GM18517 (cell line): ENCODE measurements at regions not wholly inside any gene's neighbourhood (a gene's known extent, or its start where the extent isn't known, plus 50 kb on each side); places are given as distances from the start of the nearest gene placed in this dataset.

Experiments used
- ATAC-seq: cut with Tn5 transposase; IDR thresholded peaks from one replicate; pipeline ENCODE4 v1.9.1; 2021; ENCODE audit warnings: mild to moderate bottlenecking, moderate library complexity; ENCODE audit not compliant: unreplicated experiment

- ATAC-seq: no peak
Measured at GRCh38 chr3:94961423-94962100, 898.7 kb downstream of the NSUN3 start.

DNA sequence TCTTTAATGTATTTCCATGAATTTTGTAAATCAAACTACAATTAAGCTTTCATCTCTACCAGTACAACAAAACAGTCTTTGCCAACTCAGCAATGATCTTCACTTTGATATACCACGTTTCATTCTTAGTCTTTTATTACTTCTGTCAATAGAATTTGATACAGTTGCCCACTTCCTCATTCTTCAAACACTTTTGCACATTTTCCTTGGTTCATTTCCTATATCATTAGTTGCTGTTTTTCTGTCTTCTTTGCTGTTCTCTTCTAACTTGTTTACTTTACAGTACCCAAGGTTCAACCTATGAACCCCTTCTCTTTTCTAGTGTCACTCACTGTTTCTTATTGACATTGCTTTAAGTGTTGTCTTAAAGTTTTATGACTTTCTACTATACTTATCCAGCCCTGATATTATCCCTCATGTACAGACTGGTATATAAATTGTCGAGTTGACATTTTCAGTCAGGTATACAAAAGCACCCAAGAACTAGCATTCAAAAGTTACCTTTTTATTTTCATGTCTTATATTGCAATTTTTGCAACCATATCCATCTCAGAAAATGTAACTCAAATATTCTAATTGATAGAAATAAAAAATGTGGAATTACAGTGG lies 903.1 kb downstream of the NSUN3 start:
- ATAC-seq: no peak

- ATAC-seq: no peak
Measured at GRCh38 chr3:94967196-94967595, 904.3 kb downstream of the NSUN3 start.

GRCh38 chr3:94968519-94968918 lies 905.7 kb downstream of the NSUN3 start:
- no peak for ATAC-seq

DNA sequence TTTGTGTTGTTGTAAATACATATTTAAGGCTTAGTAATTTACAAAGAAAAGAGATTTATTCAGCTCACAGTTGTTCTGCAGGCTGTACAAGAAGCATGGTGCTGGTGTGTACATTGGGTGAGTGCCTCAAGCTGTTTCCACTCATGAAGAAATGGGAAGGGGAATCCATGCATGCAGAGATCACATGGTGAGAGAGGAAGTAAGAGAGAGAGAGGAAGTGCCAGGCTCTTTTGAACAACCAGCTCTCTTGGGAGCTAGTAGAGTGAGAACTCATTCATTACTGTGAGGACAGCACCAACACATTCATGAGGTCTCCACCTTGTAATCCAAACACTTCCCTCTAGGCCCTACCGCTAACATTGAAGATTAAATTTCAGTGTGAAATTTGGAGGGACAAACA lies 909.2 kb downstream of the NSUN3 start:
- no peak for ATAC-seq

DNA sequence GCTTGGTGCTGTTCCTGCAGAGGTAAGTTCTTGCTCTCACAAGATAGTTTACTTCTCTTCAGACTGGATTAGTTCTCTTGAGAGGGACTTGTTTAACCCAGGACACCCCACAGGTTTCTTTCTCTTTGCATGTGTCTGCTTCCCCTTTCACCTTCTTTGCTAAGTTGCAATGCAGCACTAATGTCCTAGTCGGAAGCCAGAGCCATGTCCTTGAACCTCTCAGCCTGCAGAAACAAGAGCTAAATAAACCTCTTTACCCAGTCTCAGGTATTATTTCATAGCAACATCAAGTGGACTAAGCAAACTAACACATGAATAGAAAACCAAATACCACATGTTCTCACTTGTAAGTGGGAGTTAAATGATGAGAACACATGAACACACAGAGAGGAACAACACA lies 915.2 kb downstream of the NSUN3 start:
- no peak for ATAC-seq

DNA sequence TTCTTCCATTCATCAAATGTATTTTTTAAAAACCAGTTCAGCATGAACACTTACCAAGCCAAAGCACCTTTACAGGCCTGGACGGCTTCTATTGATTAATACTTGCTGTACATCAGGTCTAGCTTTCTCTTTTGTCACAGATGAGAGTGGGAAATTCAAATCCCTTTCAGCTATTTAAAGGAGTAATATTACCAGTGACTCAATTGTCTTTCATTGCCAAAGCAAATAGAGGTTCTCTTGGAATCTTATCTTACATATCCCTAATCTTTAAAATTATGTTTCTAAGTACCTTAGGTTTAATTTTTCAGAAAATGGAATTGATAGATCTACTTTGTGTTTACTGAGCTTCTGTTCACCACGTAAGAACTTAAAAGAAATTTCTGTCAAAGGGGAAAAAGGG lies 922.9 kb downstream of the NSUN3 start:
- no peak for ATAC-seq

DNA sequence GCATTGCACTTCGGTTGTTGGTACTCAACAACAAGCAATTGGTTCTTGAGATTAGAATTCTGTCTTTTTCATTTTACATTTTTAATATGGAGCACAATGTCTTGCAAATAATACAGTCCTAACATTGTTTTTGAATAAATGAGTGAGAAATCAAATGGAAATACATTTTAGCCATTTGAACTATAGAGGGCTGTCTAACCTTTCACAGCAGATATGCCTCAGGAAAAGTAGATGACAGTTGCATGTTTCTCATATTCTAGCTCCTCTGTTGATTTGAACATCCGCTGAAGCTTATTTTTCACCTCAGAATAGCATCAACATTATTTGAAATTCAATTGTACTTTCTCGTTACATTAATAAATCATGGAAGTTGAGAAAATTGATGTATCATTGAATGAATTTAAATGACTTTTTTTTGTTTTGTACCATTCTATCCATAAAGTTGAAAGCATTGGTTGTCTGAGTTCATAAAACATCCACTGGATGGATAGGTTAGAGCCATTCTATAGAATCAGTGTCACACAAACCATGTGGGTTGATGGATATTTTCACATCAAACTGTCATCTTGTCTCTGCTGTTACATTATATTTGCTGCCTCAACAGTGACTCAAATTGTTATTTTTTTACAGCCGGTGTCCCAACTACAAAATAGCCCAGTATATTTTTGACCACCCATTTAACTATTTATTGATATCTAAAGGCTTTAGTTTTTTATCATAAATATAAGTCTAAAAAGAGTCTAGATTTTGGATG lies 928.3 kb downstream of the NSUN3 start:
- no peak for ATAC-seq

- no peak for ATAC-seq
Measured at GRCh38 chr3:94996743-94997142, 933.9 kb downstream of the NSUN3 start.

DNA sequence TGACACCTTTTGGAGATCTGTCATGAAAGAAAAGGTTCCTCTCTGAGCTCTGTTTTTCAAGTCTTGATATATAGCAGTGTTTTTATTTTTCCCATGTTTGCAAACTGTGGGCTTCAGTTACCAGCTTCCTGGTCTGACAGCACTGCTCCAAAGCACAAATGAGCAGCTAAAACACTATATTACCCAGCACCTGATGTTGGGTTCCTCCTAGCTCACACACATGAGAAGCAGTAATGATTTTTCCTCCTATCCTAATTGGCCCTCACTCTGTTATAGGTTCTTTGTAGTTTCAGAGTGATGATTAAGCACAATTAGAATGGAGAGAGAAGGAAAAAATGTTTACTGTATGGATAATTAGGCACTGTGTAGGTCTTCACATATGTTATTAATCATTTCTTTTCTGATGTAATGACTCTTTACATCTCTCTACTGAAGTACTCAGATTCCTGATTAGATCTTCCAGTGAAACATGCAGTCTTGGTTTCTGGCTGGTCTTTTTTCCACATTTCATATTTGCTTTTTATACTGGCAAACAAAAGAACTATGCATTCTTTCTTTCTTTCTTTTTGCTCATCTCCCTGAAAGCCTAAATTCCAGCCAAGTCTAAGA lies 939.7 kb downstream of the NSUN3 start:
- no peak for ATAC-seq

GRCh38 chr3:95028688-95029087 lies 965.8 kb downstream of the NSUN3 start:
- no peak for ATAC-seq

DNA sequence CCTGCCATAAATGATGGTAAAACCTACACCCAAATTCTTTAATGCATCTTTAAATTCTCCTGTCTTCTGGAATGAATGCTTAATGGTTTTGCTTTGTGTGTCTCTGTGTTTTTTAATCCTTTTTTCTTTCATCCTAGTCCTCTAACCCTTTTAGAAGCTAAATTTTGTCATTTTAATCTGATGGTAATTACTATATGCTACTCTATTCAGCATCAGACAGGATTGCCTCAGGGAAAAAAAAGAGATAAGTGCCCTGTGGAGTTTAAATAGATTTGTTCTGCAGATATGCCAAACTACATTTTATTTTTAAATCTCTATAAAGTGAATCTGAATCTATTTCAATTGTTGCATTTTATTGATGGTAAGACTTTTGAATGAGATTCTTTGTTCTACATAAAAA lies 966.8 kb downstream of the NSUN3 start:
- no peak for ATAC-seq

GRCh38 chr3:95036526-95037021 lies 973.7 kb downstream of the NSUN3 start:
- ATAC-seq: no peak

DNA sequence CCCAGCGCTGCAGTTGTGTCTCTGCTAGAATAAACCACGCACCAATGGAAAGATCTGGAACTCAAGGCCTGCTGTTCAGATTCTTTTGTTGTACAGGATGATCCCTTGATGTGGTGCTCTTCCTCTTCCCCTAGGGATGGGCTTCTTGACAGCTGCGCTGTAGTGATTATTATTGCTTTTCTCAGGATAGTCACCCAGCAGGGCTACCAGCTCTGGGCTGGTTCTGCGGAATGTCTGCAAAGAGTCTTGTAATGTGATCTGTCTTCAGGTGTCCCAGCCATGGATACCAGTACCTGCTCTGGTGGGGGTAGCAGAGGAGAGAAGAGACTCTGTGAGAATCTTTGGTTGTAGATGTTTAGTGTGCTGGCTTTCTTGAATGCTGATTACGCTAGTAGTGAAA lies 974.2 kb downstream of the NSUN3 start:
- no peak for ATAC-seq

GRCh38 chr3:95037927-95038326 lies 975.1 kb downstream of the NSUN3 start:
- ATAC-seq: no peak

- ATAC-seq: no peak
Measured at GRCh38 chr3:95044101-95044500, 981.2 kb downstream of the NSUN3 start.

- no peak for ATAC-seq
Measured at GRCh38 chr3:95048564-95048963, 985.7 kb downstream of the NSUN3 start.

- no peak for ATAC-seq
Measured at GRCh38 chr3:95049841-95050240, 987.0 kb downstream of the NSUN3 start.

DNA sequence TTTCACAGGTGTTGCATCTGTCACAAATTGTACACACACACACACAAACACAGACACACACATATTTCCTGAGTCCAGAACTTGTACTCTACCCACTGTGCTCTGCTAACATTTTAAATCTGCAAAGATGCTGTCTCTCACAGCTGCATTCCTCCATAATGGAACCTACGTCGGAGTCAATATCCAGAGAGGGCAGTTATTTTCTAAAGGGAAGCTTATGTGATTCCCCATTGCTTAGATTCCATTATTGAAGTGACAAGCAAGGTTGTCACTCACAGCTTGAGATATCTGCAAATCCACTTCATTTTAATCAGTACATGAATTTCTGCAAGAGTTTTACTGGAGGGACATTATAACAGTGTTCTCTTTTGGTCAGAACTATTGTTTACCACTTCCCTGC lies 992.4 kb downstream of the NSUN3 start:
- no peak for ATAC-seq

- no peak for ATAC-seq
Measured at GRCh38 chr3:95082191-95082590, 1019.3 kb downstream of the NSUN3 start.

DNA sequence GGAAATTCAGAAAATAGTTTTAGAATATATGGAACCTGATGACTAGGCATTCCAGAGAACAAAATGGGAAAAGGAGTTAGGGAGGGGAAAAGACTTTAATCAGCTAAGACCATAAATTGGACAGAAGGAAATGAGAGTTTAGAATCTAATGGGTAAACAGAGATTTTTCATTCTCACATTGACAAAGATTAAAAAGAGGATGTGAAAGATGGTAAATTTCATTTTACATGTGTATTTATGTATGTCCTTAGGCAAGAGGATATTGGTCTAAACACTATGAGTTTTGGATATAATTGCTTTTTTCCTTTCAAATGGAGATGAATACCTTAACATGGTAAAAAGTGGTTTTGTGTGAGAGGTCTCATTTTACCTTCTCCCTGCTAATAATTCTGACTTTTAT lies 1021.9 kb downstream of the NSUN3 start:
- ATAC-seq: no peak

GRCh38 chr3:95088464-95088863 lies 1025.6 kb downstream of the NSUN3 start:
- no peak for ATAC-seq
